Neural cell (in vitro differentiated cells): ENCODE measurements at regions not wholly inside any gene's neighbourhood (a gene's known extent, or its start where the extent isn't known, plus 50 kb on each side); places are given as distances from the start of the nearest gene placed in this dataset.

Source experiments
- H2AFZ ChIP-seq: fragments of 200-600, 300-800 bp; sonication (generic), shearing (Covaris generic); 2 replicates; pipeline ENCODE4 v1.6.0; 2014; ENCODE audit warnings: low read depth, mild to moderate bottlenecking, antibody characterized with exemption, low read length, moderate library complexity
- H3F3A ChIP-seq: fragments of 200-600 bp; shearing (Covaris generic); 2 replicates; pipeline ENCODE4 v1.6.1; 2016; ENCODE audit warnings: mild to moderate bottlenecking, moderate library complexity, mixed read lengths, antibody characterized with exemption, low read length; ENCODE audit not compliant: insufficient read depth, poor library complexity, severe bottlenecking
- H3K27ac ChIP-seq: fragments of 200-600, 300-800 bp; sonication (generic), shearing (Covaris generic); 2 replicates; pipeline ENCODE4 v1.5.1; 2014; ENCODE audit warnings: mild to moderate bottlenecking, low read length, moderate library complexity
- H3K27me3 ChIP-seq: fragments of 300-800, 200-600 bp; sonication (generic), shearing (Covaris generic); 2 replicates; pipeline ENCODE4 v1.6.0; 2014; ENCODE audit warnings: mild to moderate bottlenecking, low read depth, low read length, moderate library complexity; ENCODE audit not compliant: insufficient read depth
- H3K36me3 ChIP-seq: fragments of 300-800, 200-600 bp; sonication (generic), shearing (Covaris generic); 2 replicates; pipeline ENCODE4 v1.5.1; 2014; ENCODE audit warnings: mild to moderate bottlenecking, antibody characterized with exemption, low read length, moderate library complexity; ENCODE audit not compliant: insufficient read depth
- H3K4me2 ChIP-seq: fragments of 300-800, 200-600 bp; sonication (generic), shearing (Covaris generic); 2 replicates; pipeline ENCODE4 v1.6.0; 2014; ENCODE audit warnings: mild to moderate bottlenecking, low read length
- H3K4me3 ChIP-seq: fragments of 300-800, 200-600 bp; sonication (generic), shearing (Covaris generic); 2 replicates; pipeline ENCODE4 v1.5.1; 2014; ENCODE audit warnings: mild to moderate bottlenecking, low read length, moderate library complexity
- H3K79me2 ChIP-seq: fragments of 200-600 bp; shearing (Covaris generic); replicated peaks from 2 replicates; pipeline ENCODE4 v1.6.0; 2014; ENCODE audit warnings: mild to moderate bottlenecking, low read length, moderate library complexity; ENCODE audit not compliant: insufficient read depth
- H3K9ac ChIP-seq: fragments of 300-800, 200-600 bp; sonication (generic), shearing (Covaris generic); 2 replicates; pipeline ENCODE4 v1.6.1; 2016; ENCODE audit warnings: mild to moderate bottlenecking, low read length, mixed read lengths
- H3K9me2 ChIP-seq: fragments of 200-600 bp; shearing (Covaris generic); 2 replicates; pipeline ENCODE4 v1.6.1; 2016; ENCODE audit warnings: mild to moderate bottlenecking, low read length, mixed read lengths; ENCODE audit not compliant: insufficient read depth
- H3K9me3 ChIP-seq: fragments of 200-600, 300-800 bp; sonication (generic), shearing (Covaris generic); 2 replicates; pipeline ENCODE4 v1.6.1; 2016; ENCODE audit warnings: mild to moderate bottlenecking, mixed run types, low read length, moderate library complexity, mixed read lengths
- H4K20me1 ChIP-seq: fragments of 200-600 bp; shearing (Covaris generic); 2 replicates; pipeline ENCODE4 v1.6.1; 2016; ENCODE audit warnings: mild to moderate bottlenecking, mixed run types; ENCODE audit not compliant: insufficient read depth
- CTCF ChIP-seq: fragments of 450-650 bp; IDR thresholded peaks from 2 replicates; pipeline ENCODE4 v1.5.1; 2014; ENCODE audit warnings: antibody characterized with exemption, mild to moderate bottlenecking, moderate library complexity; ENCODE audit not compliant: poor library complexity, severe bottlenecking
- EP300 ChIP-seq: fragments of 450-650 bp; conservative IDR thresholded peaks from 2 replicates; pipeline ENCODE4 v1.6.1; 2014; ENCODE audit warnings: antibody characterized with exemption, mild to moderate bottlenecking, moderate library complexity; ENCODE audit not compliant: poor library complexity, severe bottlenecking
- EZH2 ChIP-seq: fragments of 200-600, 300-800 bp; shearing (Covaris generic), sonication (generic); IDR thresholded peaks from 2 replicates; pipeline ENCODE4 v1.6.1; 2014; ENCODE audit warnings: antibody characterized with exemption, low read length, borderline replicate concordance, mild to moderate bottlenecking; ENCODE audit not compliant: insufficient read depth, poor library complexity, severe bottlenecking
- MXI1 ChIP-seq: fragments of 450-650 bp; conservative IDR thresholded peaks from 2 replicates; pipeline ENCODE4 v1.6.1; 2014; ENCODE audit warnings: antibody characterized with exemption, mild to moderate bottlenecking; ENCODE audit not compliant: poor library complexity, severe bottlenecking
- POLR2AphosphoS5 ChIP-seq: IDR thresholded peaks from 2 replicates; pipeline ENCODE4 v1.6.1; 2012
- RAD21 ChIP-seq: fragments of 450-650 bp; conservative IDR thresholded peaks from 2 replicates; pipeline ENCODE4 v1.6.1; 2014; ENCODE audit warnings: antibody characterized with exemption, mild to moderate bottlenecking, moderate library complexity
- REST ChIP-seq: IDR thresholded peaks from 2 replicates; pipeline ENCODE4 v1.6.1; 2012; ENCODE audit warnings: borderline replicate concordance
- SMC3 ChIP-seq: fragments of 450-650 bp; conservative IDR thresholded peaks from 2 replicates; pipeline ENCODE4 v1.6.1; 2014; ENCODE audit warnings: antibody characterized with exemption, mild to moderate bottlenecking, moderate library complexity; ENCODE audit not compliant: poor library complexity
- TAF1 ChIP-seq: IDR thresholded peaks from 2 replicates; pipeline ENCODE4 v1.6.1; 2012; ENCODE audit warnings: low read depth

- no peaks in the 10 kb centered on the region for H4K20me1 ChIP-seq
- no peak overlapping the region for H3K27ac ChIP-seq
- H3F3A ChIP-seq, result no peaks in the 10 kb centered on the region
- H3K79me2 ChIP-seq, result no peaks in the 10 kb centered on the region
- TF ChIP-seq SMC3, result no peak
- TF ChIP-seq RAD21, result no peak
- TF ChIP-seq MXI1, result no peak
- no peak for TF ChIP-seq EP300
- TF ChIP-seq POLR2AphosphoS5, result no peak
- no peak for TF ChIP-seq EZH2
- TF ChIP-seq TAF1, result no peak
- TF ChIP-seq REST, result no peak
- TF ChIP-seq CTCF, result no peak
- H3K9ac ChIP-seq, result no peak overlapping the region
- no peaks in the 10 kb centered on the region for H3K36me3 ChIP-seq
- H3K9me2 ChIP-seq, result no peaks in the 10 kb centered on the region
- H3K4me2 ChIP-seq, result no peak overlapping the region
- H3K27me3 ChIP-seq, result no peaks in the 10 kb centered on the region
- no peak overlapping the region for H2AFZ ChIP-seq
- no peak overlapping the region for H3K4me3 ChIP-seq
- H3K9me3 ChIP-seq, result no peaks in the 10 kb centered on the region
Observed at GRCh38 chr10:130430852-130431704, 294.9 kb downstream of the GLRX3 start.

- no peaks in the 10 kb centered on the region for H3K27me3 ChIP-seq
- TF ChIP-seq CTCF, result no peak
- no peak for TF ChIP-seq RAD21
- TF ChIP-seq MXI1, result no peak
- TF ChIP-seq EP300, result no peak
- TF ChIP-seq REST, result no peak
- no peak for TF ChIP-seq POLR2AphosphoS5
- no peak for TF ChIP-seq TAF1
- TF ChIP-seq SMC3, result no peak
- no peak for TF ChIP-seq EZH2
- H3K9me2 ChIP-seq, result no peaks in the 10 kb centered on the region
- no peak overlapping the region for H3K27ac ChIP-seq
- H3K9ac ChIP-seq, result no peak overlapping the region
- no peaks in the 10 kb centered on the region for H3K9me3 ChIP-seq
- H3K4me2 ChIP-seq, result no peak overlapping the region
- H3F3A ChIP-seq, result no peaks in the 10 kb centered on the region
- H2AFZ ChIP-seq, result no peak overlapping the region
- no peaks in the 10 kb centered on the region for H3K36me3 ChIP-seq
- no peaks in the 10 kb centered on the region for H3K79me2 ChIP-seq
- H4K20me1 ChIP-seq, result no peaks in the 10 kb centered on the region
- no peak overlapping the region for H3K4me3 ChIP-seq
Observed at GRCh38 chr10:130432271-130432670, 296.1 kb downstream of the GLRX3 start.
